ENCODE measurements at regions not wholly inside any gene's neighbourhood (a gene's known extent, or its start where the extent isn't known, plus 50 kb on each side); places are given as distances from the start of the nearest gene placed in this dataset.

GRCh38 chr10:109359316-109359715, 564.0 kb downstream of the XPNPEP1 start:
- Histone ChIP-seq H3K4me1 (peaks cover 0 to 19% (median 17%) of the 10 kb centered on the region in 4 donors), H3K9me3 (no peaks in the 10 kb centered on the region), H3K4me3 (no peak overlapping the region), H3K36me3 (no peaks in the 10 kb centered on the region), H3K27ac (replicated peaks in 1 of 4) (no peak overlapping the region), H3K27me3 (no peaks in the 10 kb centered on the region)
- TF ChIP-seq POLR2AphosphoS5 (IDR thresholded peaks at IDR 0.05) (no peak), EP300 (IDR thresholded peaks at IDR 0.05) (no peak), CTCF (IDR thresholded peaks at IDR 0.05) (no peak), POLR2A (IDR thresholded peaks at IDR 0.05; ENCODE audit: low read depth) (no peak)
- intact Hi-C loops (cut with DNase I), result no loop called here
- no peak for DNase-seq (ENCODE audit: extremely low spot score)
- WGBS, result 47% methylated on average over 4 of the region's 4 CpGs

GRCh38 chr10:109358325-109358724, 565.0 kb downstream of the XPNPEP1 start:
- Histone ChIP-seq H3K4me1 (peaks cover 0 to 19% (median 17%) of the 10 kb centered on the region in 4 donors), H3K27ac (replicated peaks in 1 of 4) (no peak overlapping the region), H3K9me3 (no peaks in the 10 kb centered on the region), H3K27me3 (no peaks in the 10 kb centered on the region), H3K4me3 (no peak overlapping the region), H3K36me3 (no peaks in the 10 kb centered on the region)
- TF ChIP-seq POLR2A (IDR thresholded peaks at IDR 0.05; ENCODE audit: low read depth) (no peak), EP300 (IDR thresholded peaks at IDR 0.05) (no peak), CTCF (IDR thresholded peaks at IDR 0.05) (no peak), POLR2AphosphoS5 (IDR thresholded peaks at IDR 0.05) (no peak)
- DNase-seq (ENCODE audit: extremely low spot score), result no peak
- intact Hi-C loops (cut with DNase I), result no loop called here
- WGBS, result 25% methylated on average over 1 of the region's 1 CpG

GRCh38 chr10:109348324-109348723, 575.0 kb downstream of the XPNPEP1 start:
- H3K36me3 ChIP-seq, result no peaks in the 10 kb centered on the region
- TF ChIP-seq POLR2AphosphoS5 (IDR thresholded peaks at IDR 0.05), result no peak
- TF ChIP-seq CTCF (IDR thresholded peaks at IDR 0.05), result no peak
- no peak for TF ChIP-seq POLR2A (IDR thresholded peaks at IDR 0.05; ENCODE audit: low read depth)
- TF ChIP-seq EP300 (IDR thresholded peaks at IDR 0.05), result no peak
- no peak overlapping the region for H3K4me3 ChIP-seq
- H3K9me3 ChIP-seq, result peaks cover 0 to 6% (median 0%) of the 10 kb centered on the region in 4 donors
- H3K27me3 ChIP-seq, result no peaks in the 10 kb centered on the region
- H3K27ac ChIP-seq (replicated peaks in 1 of 4), result no peak overlapping the region
- intact Hi-C loops (cut with DNase I), result no loop called here
- peaks cover 0 to 8% (median 0%) of the 10 kb centered on the region in 4 donors for H3K4me1 ChIP-seq
- DNase-seq (ENCODE audit: extremely low spot score), result no peak

- Histone ChIP-seq H3K4me3 (no peak overlapping the region), H3K27ac (replicated peaks in 1 of 4) (no peak overlapping the region), H3K9me3 (no peaks in the 10 kb centered on the region), H3K27me3 (no peaks in the 10 kb centered on the region), H3K36me3 (no peaks in the 10 kb centered on the region), H3K4me1 (peaks cover 0 to 8% (median 0%) of the 10 kb centered on the region in 4 donors)
- TF ChIP-seq EP300 (IDR thresholded peaks at IDR 0.05) (no peak), POLR2AphosphoS5 (IDR thresholded peaks at IDR 0.05) (no peak), CTCF (IDR thresholded peaks at IDR 0.05) (no peak), POLR2A (IDR thresholded peaks at IDR 0.05; ENCODE audit: low read depth) (no peak)
- intact Hi-C loops (cut with DNase I), result no loop called here
- 74% methylated on average over 1 of the region's 1 CpG for WGBS
- no peak for DNase-seq (ENCODE audit: extremely low spot score)
Measured at GRCh38 chr10:109343293-109343692, 580.0 kb downstream of the XPNPEP1 start.

GRCh38 chr10:109341986-109342385, 581.3 kb downstream of the XPNPEP1 start:
- DNase-seq (ENCODE audit: extremely low spot score), result no peak
- Histone ChIP-seq H3K4me3 (no peak overlapping the region), H3K36me3 (no peaks in the 10 kb centered on the region), H3K9me3 (no peaks in the 10 kb centered on the region), H3K27me3 (no peaks in the 10 kb centered on the region), H3K4me1 (peaks cover 0 to 8% (median 0%) of the 10 kb centered on the region in 4 donors), H3K27ac (replicated peaks in 1 of 4) (no peak overlapping the region)
- intact Hi-C loops (cut with DNase I), result no loop called here
- TF ChIP-seq EP300 (IDR thresholded peaks at IDR 0.05), result no peak
- no peak for TF ChIP-seq CTCF (IDR thresholded peaks at IDR 0.05)
- no peak for TF ChIP-seq POLR2AphosphoS5 (IDR thresholded peaks at IDR 0.05)
- TF ChIP-seq POLR2A (IDR thresholded peaks at IDR 0.05; ENCODE audit: low read depth), result no peak
